Gastroesophageal sphincter (tissue), 4 donors: ENCODE measurements at regions not wholly inside any gene's neighbourhood (a gene's known extent, or its start where the extent isn't known, plus 50 kb on each side); places are given as distances from the start of the nearest gene placed in this dataset.
"Not testable (repeated sequence)": the region's sequence is repeated elsewhere in the genome, so short reads cannot be mapped to it uniquely, and the experiment has no call there.

Experiments
- ATAC-seq: fragments of 150-250 bp; one replicate; pipeline ENCODE4 v1.9.1; 2016; ENCODE audit warnings: mild to moderate bottlenecking, moderate library complexity
- H3K27ac ChIP-seq, 4 donors: fragments of 200-600 bp; sonication (generic) in 3 of 4; 1 replicate in 3 of 4; 2 replicates in 1 of 4; pipeline ENCODE4 v1.5.1; 2016 to 2019
- H3K27me3 ChIP-seq: fragments of 200-600 bp; sonication (generic); one replicate; pipeline ENCODE4 v1.5.1; 2019
- H3K36me3 ChIP-seq, 2 donors: fragments of 200-600 bp; sonication (generic); one replicate each; pipeline ENCODE4 v1.5.1; 2019; ENCODE audit warnings: control low read depth in 1 of 2
- H3K4me1 ChIP-seq, 3 donors: fragments of 200-600 bp; sonication (generic); 1 replicate in 2 of 3; 2 replicates in 1 of 3; pipeline ENCODE4 v1.5.1; 2016 to 2019; ENCODE audit warnings: control low read depth in 2 of 3
- H3K4me3 ChIP-seq, 2 donors: fragments of 200-600 bp; sonication (generic); one replicate each; pipeline ENCODE4 v1.5.1; 2019; ENCODE audit warnings: mild to moderate bottlenecking in 1 of 2, moderate library complexity in 1 of 2
- H3K9me3 ChIP-seq, 3 donors: fragments of 200-600 bp; sonication (generic); one replicate each; pipeline ENCODE4 v1.5.1; 2017 to 2019; ENCODE audit warnings: control low read depth in 2 of 3
- EP300 ChIP-seq: sonication (generic); formaldehyde crosslinking; IDR thresholded peaks from one replicate; pipeline ENCODE4 v1.6.1; 2017; ENCODE audit warnings: antibody characterized with exemption, mild to moderate bottlenecking
- POLR2A ChIP-seq, 2 donors: fragments of 450-650 bp; IDR thresholded peaks; one replicate each; pipeline ENCODE4 v1.6.1; 2017; ENCODE audit warnings: antibody characterized with exemption in 2 of 2, mild to moderate bottlenecking in 2 of 2, moderate library complexity in 1 of 2
- POLR2AphosphoS5 ChIP-seq: sonication (generic); formaldehyde crosslinking; IDR thresholded peaks from one replicate; pipeline ENCODE4 v1.6.1; 2017; ENCODE audit warnings: antibody characterized with exemption
- WGBS, 2 donors: methylation state at CpG; one replicate each; pipeline ENCODE4 v1.1.5; 2018; ENCODE audit warnings: low coverage in 1 of 2; 5-methylcytosine and 5-hydroxymethylcytosine counted together
- TF ChIP-seq, protein P1 (sequence below), 4 experiments: fragments of 200-600 bp in 2 of 4; fragments of 450-650 bp in 2 of 4; sonication (generic) in 1 of 4; IDR thresholded peaks; one replicate each; pipeline ENCODE4 v1.5.1; 2017 to 2019; ENCODE audit warnings: antibody characterized with exemption in 4 of 4, mild to moderate bottlenecking in 2 of 4, moderate library complexity in 2 of 4

DNA sequence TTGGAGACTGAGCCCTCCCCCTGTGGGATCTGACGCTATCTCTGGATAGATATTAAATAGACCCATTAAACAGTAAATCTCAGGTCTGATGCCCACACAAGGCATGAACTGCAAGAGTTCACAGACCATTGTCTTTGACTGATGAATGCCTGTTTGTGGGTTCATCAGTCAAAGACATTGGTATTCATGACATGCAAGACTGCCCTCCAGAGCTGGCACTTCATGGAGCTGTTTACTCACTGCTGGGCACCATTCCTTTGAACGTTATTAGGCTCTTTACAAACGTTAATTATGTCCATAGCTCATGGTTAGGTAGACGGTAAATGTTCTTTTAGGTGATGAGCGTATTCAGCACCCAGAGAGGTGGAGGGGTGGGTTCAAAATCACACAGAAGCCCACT lies 111.8 kb upstream of the PABPC3 start:
- no peaks in the 10 kb centered on the region for H3K9me3 ChIP-seq
- TF ChIP-seq EP300 (no peak), POLR2A (IDR thresholded peaks at IDR 0.05) (no peak), POLR2AphosphoS5 (no peak)
- TF ChIP-seq, protein P1, sequence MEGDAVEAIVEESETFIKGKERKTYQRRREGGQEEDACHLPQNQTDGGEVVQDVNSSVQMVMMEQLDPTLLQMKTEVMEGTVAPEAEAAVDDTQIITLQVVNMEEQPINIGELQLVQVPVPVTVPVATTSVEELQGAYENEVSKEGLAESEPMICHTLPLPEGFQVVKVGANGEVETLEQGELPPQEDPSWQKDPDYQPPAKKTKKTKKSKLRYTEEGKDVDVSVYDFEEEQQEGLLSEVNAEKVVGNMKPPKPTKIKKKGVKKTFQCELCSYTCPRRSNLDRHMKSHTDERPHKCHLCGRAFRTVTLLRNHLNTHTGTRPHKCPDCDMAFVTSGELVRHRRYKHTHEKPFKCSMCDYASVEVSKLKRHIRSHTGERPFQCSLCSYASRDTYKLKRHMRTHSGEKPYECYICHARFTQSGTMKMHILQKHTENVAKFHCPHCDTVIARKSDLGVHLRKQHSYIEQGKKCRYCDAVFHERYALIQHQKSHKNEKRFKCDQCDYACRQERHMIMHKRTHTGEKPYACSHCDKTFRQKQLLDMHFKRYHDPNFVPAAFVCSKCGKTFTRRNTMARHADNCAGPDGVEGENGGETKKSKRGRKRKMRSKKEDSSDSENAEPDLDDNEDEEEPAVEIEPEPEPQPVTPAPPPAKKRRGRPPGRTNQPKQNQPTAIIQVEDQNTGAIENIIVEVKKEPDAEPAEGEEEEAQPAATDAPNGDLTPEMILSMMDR (IDR thresholded peaks at IDR 0.05) = no peak
- H3K4me3 ChIP-seq = no peak overlapping the region
- H3K27me3 ChIP-seq = peaks cover 64% of the 10 kb centered on the region
- WGBS, 2 donors = 67 to 80% methylated on average over 2 to 3 of the region's 5 CpGs
- H3K36me3 ChIP-seq = no peaks in the 10 kb centered on the region
- no peaks in the 10 kb centered on the region for H3K4me1 ChIP-seq
- no peak overlapping the region for H3K27ac ChIP-seq
- ATAC-seq = no peak

GRCh38 chr13:24985107-24985506 lies 110.8 kb upstream of the PABPC3 start:
- no peak overlapping the region for H3K27ac ChIP-seq
- no peak for ATAC-seq
- H3K4me1 ChIP-seq = no peaks in the 10 kb centered on the region
- H3K27me3 ChIP-seq = peaks cover 65% of the 10 kb centered on the region
- TF ChIP-seq POLR2AphosphoS5 (no peak), POLR2A (IDR thresholded peaks at IDR 0.05) (no peak), EP300 (no peak)
- TF ChIP-seq, protein P1 (IDR thresholded peaks at IDR 0.05) = no peak
- no peaks in the 10 kb centered on the region for H3K36me3 ChIP-seq
- no peaks in the 10 kb centered on the region for H3K9me3 ChIP-seq
- H3K4me3 ChIP-seq = no peak overlapping the region
- no CpG with 5 or more reads among the region's 5 CpGs for WGBS, 2 donors

DNA sequence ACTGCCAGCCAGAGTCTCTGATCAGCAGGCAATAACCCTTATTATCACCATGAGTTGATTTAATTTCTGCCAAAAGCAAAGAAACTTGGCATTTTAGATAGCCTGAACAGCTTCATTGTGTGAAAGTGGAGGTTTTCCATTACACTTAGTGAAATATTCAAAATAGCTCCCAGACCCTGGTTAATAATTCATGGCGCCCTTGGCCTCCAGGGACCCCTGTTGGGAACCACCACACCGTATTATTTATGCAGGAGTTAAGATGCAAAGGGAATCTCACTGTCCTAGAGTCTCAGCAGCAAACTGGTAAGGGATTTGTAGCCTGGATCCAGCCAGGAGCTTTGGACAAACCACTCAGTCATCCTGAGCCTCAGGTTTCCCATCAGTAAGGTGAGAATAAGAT lies 110.0 kb upstream of the PABPC3 start:
- Histone ChIP-seq H3K36me3 (no peaks in the 10 kb centered on the region), H3K9me3 (no peaks in the 10 kb centered on the region), H3K27ac (no peak overlapping the region), H3K4me1 (no peaks in the 10 kb centered on the region), H3K4me3 (no peak overlapping the region), H3K27me3 (peaks cover 69% of the 10 kb centered on the region)
- TF ChIP-seq EP300 (no peak), POLR2AphosphoS5 (no peak), POLR2A (IDR thresholded peaks at IDR 0.05) (no peak)
- TF ChIP-seq, protein P1 (IDR thresholded peaks at IDR 0.05) = no peak
- no CpG with 5 or more reads among the region's 2 CpGs for WGBS, 2 donors
- ATAC-seq = no peak

- H3K27me3 ChIP-seq = peaks cover 68% of the 10 kb centered on the region
- no peak for ATAC-seq
- 33% methylated on average over 1 of the region's 9 CpGs; no CpG with 5 or more reads in 1 of the 2 donors for WGBS, 2 donors
These were observed 109.1 kb upstream of the PABPC3 start for GRCh38 chr13:24986826-24987225.

GRCh38 chr13:24989959-24990358 lies 106.0 kb upstream of the PABPC3 start:
- H3K27ac ChIP-seq, H3K36me3 ChIP-seq, H3K4me3 ChIP-seq, H3K4me1 ChIP-seq, ATAC-seq, H3K9me3 ChIP-seq: not testable (repeated sequence)
- 45 to 52% methylated on average over 5 to 6 of the region's 6 CpGs for WGBS, 2 donors
- peaks cover 36% of the 10 kb centered on the region for H3K27me3 ChIP-seq

More at GRCh38 chr13:24986826-24987225, 109.1 kb upstream of the PABPC3 start:
- Histone ChIP-seq H3K4me3 (no peak overlapping the region), H3K9me3 (no peaks in the 10 kb centered on the region), H3K4me1 (no peaks in the 10 kb centered on the region), H3K36me3 (no peaks in the 10 kb centered on the region), H3K27ac (no peak overlapping the region)
- TF ChIP-seq, protein P1 (IDR thresholded peaks at IDR 0.05) = no peak
- TF ChIP-seq POLR2AphosphoS5 (no peak), POLR2A (IDR thresholded peaks at IDR 0.05) (no peak), EP300 (no peak)

GRCh38 chr13:24992946-24993345 lies 103.0 kb upstream of the PABPC3 start:
- not testable (repeated sequence) for H3K4me1 ChIP-seq, ATAC-seq, H3K36me3 ChIP-seq, H3K9me3 ChIP-seq, H3K27ac ChIP-seq, H3K4me3 ChIP-seq
- WGBS, 2 donors = 77 to 94% methylated on average over 2 to 3 of the region's 4 CpGs
- peaks cover 17% of the 10 kb centered on the region for H3K27me3 ChIP-seq
